ENCODE measurements at regions not wholly inside any gene's neighbourhood (a gene's known extent, or its start where the extent isn't known, plus 50 kb on each side); places are given as distances from the start of the nearest gene placed in this dataset.
A peak's percentile ranks its signal among the peaks of the same experiment; 100 is the strongest.

DNA sequence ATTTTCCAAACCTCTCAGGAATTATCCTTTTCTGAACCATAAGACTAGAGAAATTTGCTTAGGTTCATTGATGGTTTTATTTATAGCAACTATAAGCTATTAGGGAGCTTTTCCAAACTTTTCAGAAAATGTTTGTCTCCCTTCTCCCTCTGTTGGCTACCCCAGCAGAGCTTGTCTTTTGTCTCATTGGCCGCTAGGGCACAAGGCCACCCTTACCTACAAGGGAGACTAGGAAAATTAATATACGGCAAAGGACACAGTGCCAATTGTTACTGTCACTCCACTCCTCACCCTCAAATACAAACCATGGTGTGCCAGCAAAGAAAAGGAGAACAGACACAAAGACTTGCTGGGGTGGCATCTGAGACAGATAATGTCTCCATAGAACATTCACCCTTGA is 471.4 kb downstream of the XPNPEP1 start:
- in situ Hi-C loops (cut with MboI; ENCODE audit: low pct_unique_long_range_greater_than_20kb in 2 of 9, low sequenced_read_pairs in 9 of 9, unreplicated experiment in 9 of 9) = no loop called here
- peaks cover 3 to 25% of the 10 kb centered on the region in 2 donors for H3K4me1 ChIP-seq (replicated peaks in 1 of 2)
- 17 to 100% (median 80%) methylated on average over 1 to 2 of the region's 2 CpGs; no CpG with 5 or more reads in 2 of the 10 experiments for WGBS, 10 experiments
- H3K4me3 ChIP-seq = no peak overlapping the region
- no peak overlapping the region for H3K27ac ChIP-seq
- ATAC-seq (replicated peaks in 6 of 8) = no peak

DNA sequence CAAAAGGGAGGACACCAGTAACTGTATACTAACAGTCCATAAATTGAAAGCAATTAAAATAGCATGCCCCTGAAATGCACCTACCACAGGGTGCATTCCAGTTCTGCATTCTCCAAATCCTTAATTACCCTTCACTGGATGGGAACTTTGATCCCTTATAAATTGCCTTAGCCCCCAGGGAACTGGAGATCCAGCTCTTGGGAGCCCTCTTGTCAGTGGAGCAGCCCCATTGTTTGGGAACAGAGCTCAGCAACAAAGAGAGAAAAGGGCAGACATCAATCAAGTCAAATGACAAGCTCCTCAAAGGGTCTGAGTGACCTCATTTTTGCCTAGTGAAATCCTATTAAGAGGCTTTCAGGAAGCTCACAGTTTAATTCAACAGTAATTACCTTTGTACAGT is 472.6 kb downstream of the XPNPEP1 start:
- peak in 5 of 8 experiments; percentile 98 to 99 (median 98) for ATAC-seq (replicated peaks in 6 of 8)
- peaks cover 3 to 25% of the 10 kb centered on the region in 2 donors for H3K4me1 ChIP-seq (replicated peaks in 1 of 2)
- no peak overlapping the region for H3K4me3 ChIP-seq
- H3K27ac ChIP-seq = no peak overlapping the region
- in situ Hi-C loops (cut with MboI; ENCODE audit: low pct_unique_long_range_greater_than_20kb in 2 of 9, low sequenced_read_pairs in 9 of 9, unreplicated experiment in 9 of 9) = no loop called here

DNA sequence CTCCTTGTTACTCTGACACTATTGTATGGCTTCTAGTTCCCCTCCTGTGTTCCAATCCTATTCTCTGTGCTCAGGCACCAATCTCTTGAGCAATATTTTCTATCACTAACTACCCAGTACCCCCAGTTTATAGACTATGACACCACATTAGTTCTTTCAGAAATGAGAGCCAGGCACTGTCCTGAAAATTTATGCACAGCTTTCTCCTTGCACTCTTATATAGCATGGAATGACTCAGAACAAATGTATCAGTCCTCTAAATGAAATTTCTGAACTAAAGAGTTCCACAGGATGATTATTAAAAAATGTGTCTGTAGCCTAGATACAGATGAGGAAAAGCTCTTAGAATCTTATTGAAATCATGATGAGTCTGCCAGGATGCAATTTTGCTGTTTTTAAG is 489.9 kb downstream of the XPNPEP1 start:
- Histone ChIP-seq H3K4me1 (replicated peaks in 1 of 2) (no peaks in the 10 kb centered on the region), H3K27ac (no peak overlapping the region), H3K4me3 (no peak overlapping the region)
- ATAC-seq (replicated peaks in 6 of 8) = peak in 5 of 8 experiments; percentile 73 to 94 (median 78)
- in situ Hi-C loops (cut with MboI; ENCODE audit: low pct_unique_long_range_greater_than_20kb in 2 of 9, low sequenced_read_pairs in 9 of 9, unreplicated experiment in 9 of 9) = no loop called here

DNA sequence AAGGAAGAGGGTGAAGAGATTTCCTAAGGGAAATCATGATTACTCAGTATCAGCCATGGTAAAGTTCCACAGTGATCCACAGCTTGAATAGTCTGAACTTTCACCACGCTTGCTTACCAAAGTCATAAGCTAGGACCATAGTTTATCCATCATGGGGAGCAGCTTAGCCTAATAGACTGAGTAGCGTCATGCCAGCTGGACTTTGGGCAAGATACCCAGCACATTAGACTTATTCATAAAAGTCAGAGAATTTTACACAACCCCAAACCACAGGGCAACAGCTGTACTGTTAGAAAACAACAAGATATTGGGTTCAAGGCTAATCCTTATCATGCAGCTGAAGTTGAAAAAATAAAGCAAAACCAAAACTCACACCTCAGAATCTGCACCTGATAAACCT is 491.0 kb downstream of the XPNPEP1 start:
- Histone ChIP-seq H3K4me1 (replicated peaks in 1 of 2) (no peaks in the 10 kb centered on the region), H3K27ac (no peak overlapping the region), H3K4me3 (no peak overlapping the region)
- in situ Hi-C loops (cut with MboI; ENCODE audit: low pct_unique_long_range_greater_than_20kb in 2 of 9, low sequenced_read_pairs in 9 of 9, unreplicated experiment in 9 of 9) = no loop called here
- 40 to 100% (median 92%) methylated on average over 1 to 2 of the region's 2 CpGs; no CpG with 5 or more reads in 3 of the 10 experiments for WGBS, 10 experiments
- no peak for ATAC-seq (replicated peaks in 6 of 8)

DNA sequence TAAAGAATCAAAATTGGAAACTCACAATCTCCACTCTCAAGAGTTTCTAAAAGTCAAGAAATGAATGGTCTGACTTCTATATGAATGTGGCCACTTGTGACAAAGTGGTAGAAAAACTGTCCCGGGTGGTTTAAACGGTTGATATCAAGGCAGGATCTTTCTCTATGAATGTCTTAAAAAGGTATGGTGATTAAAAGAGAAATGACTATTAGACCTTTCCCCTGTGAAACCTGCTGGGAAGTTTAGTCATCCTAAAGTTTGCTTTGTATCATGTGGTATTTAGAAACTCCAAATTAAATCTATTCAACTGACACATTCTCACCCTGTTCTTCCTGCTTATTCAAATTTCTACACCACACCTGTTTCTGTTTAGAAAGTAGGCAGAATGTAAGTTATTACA is 492.5 kb downstream of the XPNPEP1 start:
- H3K4me1 ChIP-seq (replicated peaks in 1 of 2) = peaks cover 6 to 8% of the 10 kb centered on the region in 2 donors
- in situ Hi-C loops (cut with MboI; ENCODE audit: low pct_unique_long_range_greater_than_20kb in 2 of 9, low sequenced_read_pairs in 9 of 9, unreplicated experiment in 9 of 9) = no loop called here
- H3K4me3 ChIP-seq = no peak overlapping the region
- 38 to 100% (median 82%) methylated on average over 1 to 2 of the region's 2 CpGs; no CpG with 5 or more reads in 2 of the 10 experiments for WGBS, 10 experiments
- no peak for ATAC-seq (replicated peaks in 6 of 8)
- no peak overlapping the region for H3K27ac ChIP-seq

DNA sequence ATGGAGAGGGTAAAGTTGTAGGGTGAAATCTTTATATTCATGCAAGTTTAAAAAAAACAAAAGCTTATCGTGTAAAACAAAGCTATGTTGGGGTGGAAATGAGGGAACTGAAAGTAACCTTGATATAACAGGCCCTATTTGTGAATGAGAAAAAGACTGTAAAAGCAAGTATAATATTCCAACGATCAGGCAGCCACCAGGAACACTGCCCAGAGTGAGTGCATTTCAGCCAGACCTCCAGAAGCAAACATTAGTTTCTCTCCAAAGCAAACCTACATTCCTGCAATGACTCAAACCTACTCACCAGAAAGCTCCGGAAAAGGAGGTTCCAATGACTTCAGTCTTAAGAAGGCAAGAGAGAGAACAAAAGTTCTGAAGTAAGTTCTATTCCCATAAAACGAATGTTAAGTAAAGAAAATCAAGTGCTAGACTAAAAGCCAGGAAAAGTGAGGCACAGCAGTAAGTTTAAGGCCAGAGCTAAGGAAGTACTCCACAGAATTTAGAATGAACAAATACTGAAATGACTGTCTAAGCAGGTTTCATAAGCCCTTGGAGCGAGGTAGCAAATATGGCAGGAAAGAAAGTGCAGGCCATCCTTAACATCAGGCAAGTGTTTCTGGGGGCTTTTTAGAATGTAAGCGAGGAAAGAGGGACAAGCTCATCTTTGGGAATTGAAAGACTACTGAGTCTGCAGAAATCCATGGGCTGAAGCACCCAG is 493.1 kb downstream of the XPNPEP1 start:
- 15 to 94% (median 80%) methylated on average over 1 to 6 of the region's 6 CpGs; no CpG with 5 or more reads in 1 of the 10 experiments for WGBS, 10 experiments
- Histone ChIP-seq H3K4me1 (replicated peaks in 1 of 2) (peaks cover 6 to 10% of the 10 kb centered on the region in 2 donors), H3K27ac (no peak overlapping the region), H3K4me3 (no peak overlapping the region)
- in situ Hi-C loops (cut with MboI; ENCODE audit: low pct_unique_long_range_greater_than_20kb in 2 of 9, low sequenced_read_pairs in 9 of 9, unreplicated experiment in 9 of 9) = no loop called here
- no peak for ATAC-seq (replicated peaks in 6 of 8)

DNA sequence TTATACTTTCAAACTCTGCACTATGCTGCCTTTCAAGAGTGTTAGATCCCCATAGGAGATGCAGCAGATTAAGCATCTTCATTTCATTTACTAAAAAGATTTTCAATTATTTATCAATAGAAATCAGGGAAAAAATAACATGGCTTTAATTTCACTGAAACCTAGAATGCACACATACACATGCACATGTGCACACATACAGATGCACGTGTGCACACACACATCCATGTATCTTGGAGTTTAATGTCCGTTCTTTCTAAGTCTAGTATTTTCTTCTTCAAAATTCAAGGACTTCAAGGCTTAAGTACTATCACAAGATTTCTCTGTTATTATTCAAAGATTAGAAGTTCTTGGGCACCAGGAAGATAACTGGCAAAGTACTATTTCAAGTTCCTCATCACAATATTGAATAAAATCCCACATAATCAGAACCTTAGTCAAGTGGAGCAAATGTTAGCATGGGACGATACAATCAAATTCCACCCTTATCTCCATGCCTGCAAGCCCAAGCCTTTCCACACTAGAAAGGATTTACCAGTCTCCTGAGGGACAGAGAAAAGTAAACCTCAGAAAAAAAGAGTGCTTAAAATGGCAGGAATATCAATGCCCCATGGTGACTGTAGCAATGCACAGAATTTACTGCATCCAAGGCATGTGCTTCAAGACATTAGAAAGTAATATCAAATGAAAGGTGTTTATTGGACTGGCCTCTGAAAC is 494.4 kb downstream of the XPNPEP1 start:
- in situ Hi-C loops (cut with MboI; ENCODE audit: low pct_unique_long_range_greater_than_20kb in 2 of 9, low sequenced_read_pairs in 9 of 9, unreplicated experiment in 9 of 9) = no loop called here

DNA sequence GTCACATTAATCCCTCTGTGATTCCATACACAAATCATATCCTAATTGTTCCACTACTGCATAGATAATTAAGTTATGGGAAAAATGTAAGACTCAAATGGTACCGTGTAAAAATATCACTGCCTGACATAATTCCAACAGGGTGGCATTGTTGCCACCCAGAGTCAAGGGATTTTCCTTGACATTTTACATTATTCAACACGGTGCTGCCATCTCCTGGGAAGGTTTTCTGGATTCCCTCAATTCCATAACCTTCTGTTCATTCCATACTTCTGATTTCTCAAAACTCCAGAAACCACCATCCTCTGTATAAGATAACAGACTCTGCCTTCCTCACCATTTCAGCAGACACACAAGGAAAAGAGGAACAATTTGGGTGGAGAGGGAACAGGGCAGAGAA is 495.9 kb downstream of the XPNPEP1 start:
- H3K27ac ChIP-seq = no peak overlapping the region
- peaks cover 6 to 10% of the 10 kb centered on the region in 2 donors for H3K4me1 ChIP-seq (replicated peaks in 1 of 2)
- WGBS, 10 experiments = 6 to 100% (median 80%) methylated on average over 1 to 2 of the region's 2 CpGs; no CpG with 5 or more reads in 3 of the 10 experiments
- no peak for ATAC-seq (replicated peaks in 6 of 8)
- no peak overlapping the region for H3K4me3 ChIP-seq
- in situ Hi-C loops (cut with MboI; ENCODE audit: low pct_unique_long_range_greater_than_20kb in 2 of 9, low sequenced_read_pairs in 9 of 9, unreplicated experiment in 9 of 9) = no loop called here

More for the DNA sequence above, 494.4 kb downstream of the XPNPEP1 start:
- Histone ChIP-seq H3K4me3 (no peak overlapping the region), H3K27ac (no peak overlapping the region), H3K4me1 (replicated peaks in 1 of 2) (peaks cover 6 to 10% of the 10 kb centered on the region in 2 donors)
- ATAC-seq (replicated peaks in 6 of 8) = peak in 2 of 8 experiments; percentile 21 to 82
- WGBS, 10 experiments = 50 to 100% (median 93%) methylated on average over 1 to 3 of the region's 3 CpGs; no CpG with 5 or more reads in 1 of the 10 experiments

DNA sequence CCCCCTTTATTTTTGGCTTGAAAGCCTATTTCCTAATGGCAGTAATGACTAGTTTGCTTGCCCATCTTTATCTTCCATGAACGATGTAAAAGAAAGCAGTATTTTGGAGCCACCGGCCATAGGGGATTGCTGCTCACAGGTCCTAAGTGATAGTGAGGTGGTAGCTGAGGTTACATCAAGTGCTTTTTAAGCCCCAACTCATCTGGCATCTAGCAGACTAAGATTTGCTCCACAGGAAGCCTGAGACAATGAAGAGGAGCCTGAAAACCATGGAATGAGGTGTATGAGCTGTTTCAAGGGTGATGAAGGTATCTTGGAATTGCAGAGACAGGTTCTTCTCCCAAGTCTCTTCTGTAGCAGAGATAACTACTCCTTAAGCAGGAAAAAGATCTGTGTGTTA is 496.3 kb downstream of the XPNPEP1 start:
- Histone ChIP-seq H3K4me1 (replicated peaks in 1 of 2) (peaks cover 6 to 10% of the 10 kb centered on the region in 2 donors), H3K27ac (no peak overlapping the region), H3K4me3 (no peak overlapping the region)
- in situ Hi-C loops (cut with MboI; ENCODE audit: low pct_unique_long_range_greater_than_20kb in 2 of 9, low sequenced_read_pairs in 9 of 9, unreplicated experiment in 9 of 9) = no loop called here
- no peak for ATAC-seq (replicated peaks in 6 of 8)
- WGBS, 10 experiments = 67 to 94% (median 80%) methylated on average over 1 to 2 of the region's 2 CpGs; no CpG with 5 or more reads in 3 of the 10 experiments

DNA sequence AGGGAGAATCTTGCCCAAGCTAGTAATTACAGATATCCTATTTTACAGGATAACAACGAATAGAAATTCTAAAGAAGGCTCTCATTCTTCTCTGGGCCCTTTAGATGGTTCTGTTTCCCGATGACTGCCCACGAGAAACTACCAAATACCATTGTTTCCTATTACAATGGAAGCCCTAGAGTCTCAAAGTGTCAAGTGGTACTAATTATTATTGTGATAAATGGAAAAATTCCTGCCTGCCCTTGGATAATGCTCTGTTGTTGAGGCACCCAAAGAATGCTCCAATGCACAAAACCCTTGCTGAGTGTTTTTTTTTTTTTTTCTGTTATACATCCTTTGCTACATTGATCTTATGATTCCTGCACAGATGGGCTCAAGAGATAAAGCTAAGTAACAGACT is 504.5 kb downstream of the XPNPEP1 start:
- Histone ChIP-seq H3K4me3 (no peak overlapping the region), H3K4me1 (replicated peaks in 1 of 2) (peaks cover 8 to 13% of the 10 kb centered on the region in 2 donors), H3K27ac (no peak overlapping the region)
- 0 to 49% (median 22%) methylated on average over 2 to 3 of the region's 3 CpGs; no CpG with 5 or more reads in 1 of the 10 experiments for WGBS, 10 experiments
- peak in 5 of 8 experiments; percentile 39 to 91 (median 74) for ATAC-seq (replicated peaks in 6 of 8)
- in situ Hi-C loops (cut with MboI; ENCODE audit: low pct_unique_long_range_greater_than_20kb in 2 of 9, low sequenced_read_pairs in 9 of 9, unreplicated experiment in 9 of 9) = no loop called here

DNA sequence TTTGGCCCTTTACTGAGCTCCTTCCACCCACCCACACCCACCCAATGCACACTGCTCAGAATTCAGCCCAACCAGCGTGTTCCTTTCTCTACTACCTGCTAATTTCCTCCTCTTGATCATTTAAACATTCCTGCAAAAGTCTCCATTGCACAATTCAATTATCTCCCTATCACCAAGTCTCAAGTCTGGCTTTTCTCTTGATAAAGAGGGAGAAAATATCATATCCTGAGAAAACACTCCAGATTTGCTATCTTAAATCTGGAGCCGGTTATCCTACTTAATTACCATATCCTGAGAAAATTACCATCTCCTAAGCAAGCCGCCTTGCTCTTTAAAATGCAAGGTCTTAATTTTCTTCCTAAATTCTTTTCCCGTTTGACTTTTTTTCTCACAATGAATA is 505.5 kb downstream of the XPNPEP1 start:
- 21 to 100% (median 73%) methylated on average over 1 to 4 of the region's 4 CpGs for WGBS, 10 experiments
- peaks cover 8 to 13% of the 10 kb centered on the region in 2 donors for H3K4me1 ChIP-seq (replicated peaks in 1 of 2)
- ATAC-seq (replicated peaks in 6 of 8) = no peak
- no peak overlapping the region for H3K4me3 ChIP-seq
- H3K27ac ChIP-seq = no peak overlapping the region
- in situ Hi-C loops (cut with MboI; ENCODE audit: low pct_unique_long_range_greater_than_20kb in 2 of 9, low sequenced_read_pairs in 9 of 9, unreplicated experiment in 9 of 9) = no loop called here

DNA sequence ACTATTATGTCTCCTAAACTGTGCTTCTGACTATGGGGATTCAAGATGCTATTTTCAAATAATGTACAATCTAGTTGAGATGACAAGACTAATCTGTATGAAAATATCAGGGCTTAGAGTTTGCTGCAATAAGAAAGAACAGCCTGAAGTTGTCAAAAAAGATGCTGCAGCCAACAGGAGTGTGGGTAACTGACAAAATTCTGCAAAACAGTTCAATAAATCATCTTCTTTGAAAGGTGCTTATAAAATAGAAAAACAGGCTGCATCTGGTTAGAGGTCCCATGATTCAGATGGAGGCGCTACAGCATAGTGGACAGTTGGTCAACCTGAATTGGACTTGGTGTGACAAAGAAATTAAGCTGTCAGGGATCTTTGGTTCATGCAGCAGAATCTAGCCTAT is 511.0 kb downstream of the XPNPEP1 start:
- in situ Hi-C loops (cut with MboI; ENCODE audit: low pct_unique_long_range_greater_than_20kb in 2 of 9, low sequenced_read_pairs in 9 of 9, unreplicated experiment in 9 of 9) = no loop called here
- Histone ChIP-seq H3K4me1 (replicated peaks in 1 of 2) (peaks cover 8% of the 10 kb centered on the region in 2 donors), H3K4me3 (no peak overlapping the region), H3K27ac (no peak overlapping the region)
- ATAC-seq (replicated peaks in 6 of 8) = peak in 4 of 8 experiments; percentile 16 to 41 (median 21)
- WGBS, 10 experiments = 71 to 100% (median 81%) methylated on average over 1 of the region's 1 CpG; no CpG with 5 or more reads in 4 of the 10 experiments

DNA sequence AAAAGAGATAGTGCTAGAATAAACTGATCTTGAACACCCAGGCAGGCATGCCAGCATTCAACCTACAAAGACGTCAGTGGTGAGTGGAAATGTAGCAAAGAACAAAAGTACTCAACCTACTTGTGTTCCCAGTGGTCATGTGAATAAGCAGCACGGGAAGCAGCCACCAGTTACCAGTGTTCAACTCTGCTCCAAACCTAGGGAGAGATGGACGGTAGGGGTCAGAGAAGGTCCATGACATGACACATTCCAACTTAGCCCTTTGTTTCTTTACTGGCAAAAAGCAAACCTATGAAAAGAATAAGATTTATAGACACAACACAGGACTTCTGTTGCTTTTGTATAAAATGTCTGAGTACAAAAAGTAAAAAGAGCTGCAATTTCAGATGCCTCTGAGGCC is 511.4 kb downstream of the XPNPEP1 start:
- peak in 6 of 8 experiments; percentile 33 to 100 (median 99) for ATAC-seq (replicated peaks in 6 of 8)
- H3K4me1 ChIP-seq (replicated peaks in 1 of 2) = peaks cover 8% of the 10 kb centered on the region in 2 donors
- WGBS, 10 experiments = 0 to 44% (median 7%) methylated on average over 1 to 3 of the region's 3 CpGs; no CpG with 5 or more reads in 3 of the 10 experiments
- no peak overlapping the region for H3K27ac ChIP-seq
- in situ Hi-C loops (cut with MboI; ENCODE audit: low pct_unique_long_range_greater_than_20kb in 2 of 9, low sequenced_read_pairs in 9 of 9, unreplicated experiment in 9 of 9) = no loop called here
- no peak overlapping the region for H3K4me3 ChIP-seq
